ENCODE measurements at regions not wholly inside any gene's neighbourhood (a gene's known extent, or its start where the extent isn't known, plus 50 kb on each side); places are given as distances from the start of the nearest gene placed in this dataset.

DNA sequence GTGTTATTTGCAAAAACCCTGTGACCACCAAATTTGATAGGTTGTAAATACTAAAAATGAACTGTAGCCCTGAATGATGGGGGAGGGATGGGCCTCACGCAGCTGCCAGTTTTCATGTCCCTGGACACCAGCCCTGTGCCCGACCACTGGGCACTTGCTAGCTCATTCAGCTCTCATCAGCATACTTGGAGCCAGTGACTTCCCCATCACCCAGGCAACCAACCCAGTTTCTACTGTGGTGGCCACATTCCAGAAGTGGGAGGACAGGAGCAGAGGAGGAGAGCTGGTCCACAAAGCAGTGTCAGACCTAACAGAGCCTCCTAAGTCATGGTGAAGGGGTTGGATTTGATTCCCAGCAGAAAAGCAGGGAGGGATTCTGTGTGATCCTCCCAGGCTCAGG lies 128.2 kb downstream of the CPEB2 start:
- H3K36me3 ChIP-seq (ENCODE audit: insufficient read depth, low read length), result no peaks in the 10 kb centered on the region
- H3K79me2 ChIP-seq (ENCODE audit: insufficient read depth, low read length), result no peaks in the 10 kb centered on the region
- H3K4me1 ChIP-seq (ENCODE audit: insufficient read depth, low read length), result no peaks in the 10 kb centered on the region
- H3K4me3 ChIP-seq (ENCODE audit: insufficient read depth, low read length), result no peak overlapping the region
- H3K27ac ChIP-seq (ENCODE audit: low read depth, low read length), result no peak overlapping the region
- H4K20me1 ChIP-seq (ENCODE audit: insufficient read depth, low read length), result no peaks in the 10 kb centered on the region
- H3K9me3 ChIP-seq (ENCODE audit: low read depth, low read length), result no peaks in the 10 kb centered on the region
- H3K4me2 ChIP-seq (ENCODE audit: insufficient read depth, low read length), result no peak overlapping the region
- no peak overlapping the region for H2AFZ ChIP-seq (ENCODE audit: low read length)
- no peaks in the 10 kb centered on the region for H3K27me3 ChIP-seq (ENCODE audit: insufficient read depth, low read length)
- DNase-seq (ENCODE audit: insufficient read length, low spot score, missing footprints), result no peak
- no peak for TF ChIP-seq CTCF (IDR thresholded peaks at IDR 0.05; ENCODE audit: extremely low read depth, low read depth, low read length)

DNA sequence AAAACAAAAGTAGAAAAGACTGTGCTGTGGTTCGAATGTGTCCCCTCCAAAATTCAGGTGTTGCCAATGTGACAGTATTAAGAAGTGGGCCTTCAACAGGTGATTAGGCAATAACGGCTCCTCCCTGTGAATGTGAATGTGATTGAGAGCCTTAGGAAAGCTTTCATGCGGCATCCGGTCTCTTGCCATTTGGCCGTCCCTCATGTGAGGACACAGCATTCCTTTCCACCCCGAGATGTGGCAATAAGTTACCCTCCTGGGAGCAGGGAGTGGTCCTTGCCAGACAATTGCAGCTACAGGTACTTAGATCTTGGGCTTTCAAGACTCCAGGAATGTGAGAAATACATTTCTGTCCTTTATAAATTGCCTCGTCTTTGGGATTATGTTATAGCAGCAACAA lies 129.3 kb downstream of the CPEB2 start:
- H3K4me2 ChIP-seq (ENCODE audit: insufficient read depth, low read length), result no peak overlapping the region
- no peaks in the 10 kb centered on the region for H3K79me2 ChIP-seq (ENCODE audit: insufficient read depth, low read length)
- H4K20me1 ChIP-seq (ENCODE audit: insufficient read depth, low read length), result no peaks in the 10 kb centered on the region
- H3K36me3 ChIP-seq (ENCODE audit: insufficient read depth, low read length), result no peaks in the 10 kb centered on the region
- H3K4me3 ChIP-seq (ENCODE audit: insufficient read depth, low read length), result no peak overlapping the region
- no peaks in the 10 kb centered on the region for H3K9me3 ChIP-seq (ENCODE audit: low read depth, low read length)
- no peak for DNase-seq (ENCODE audit: insufficient read length, low spot score, missing footprints)
- no peak overlapping the region for H3K27ac ChIP-seq (ENCODE audit: low read depth, low read length)
- no peaks in the 10 kb centered on the region for H3K4me1 ChIP-seq (ENCODE audit: insufficient read depth, low read length)
- no peak for TF ChIP-seq CTCF (IDR thresholded peaks at IDR 0.05; ENCODE audit: extremely low read depth, low read depth, low read length)
- H3K27me3 ChIP-seq (ENCODE audit: insufficient read depth, low read length), result no peaks in the 10 kb centered on the region
- H2AFZ ChIP-seq (ENCODE audit: low read length), result no peak overlapping the region

DNA sequence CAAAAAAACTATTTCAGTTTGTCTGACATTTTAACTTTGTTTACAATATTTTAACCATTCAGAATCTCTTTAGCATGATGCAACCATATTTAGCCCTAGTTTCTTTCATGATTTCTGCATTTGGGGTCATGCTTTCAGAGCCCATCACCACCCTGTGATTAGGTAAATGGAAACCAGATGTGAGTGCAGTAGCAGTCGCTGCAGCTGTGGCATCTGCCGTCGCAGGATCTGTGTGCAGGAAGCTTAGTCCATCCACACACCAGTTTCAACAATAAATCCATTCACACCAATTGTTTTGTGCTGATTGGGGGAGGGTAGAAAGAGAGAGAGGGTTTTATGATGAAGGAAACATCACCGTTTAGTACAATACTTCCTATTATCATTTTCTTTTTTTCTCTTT lies 130.5 kb downstream of the CPEB2 start:
- Histone ChIP-seq H3K4me2 (ENCODE audit: insufficient read depth, low read length) (no peak overlapping the region), H4K20me1 (ENCODE audit: insufficient read depth, low read length) (no peaks in the 10 kb centered on the region), H3K36me3 (ENCODE audit: insufficient read depth, low read length) (no peaks in the 10 kb centered on the region), H3K79me2 (ENCODE audit: insufficient read depth, low read length) (no peaks in the 10 kb centered on the region), H3K4me3 (ENCODE audit: insufficient read depth, low read length) (no peak overlapping the region), H3K27me3 (ENCODE audit: insufficient read depth, low read length) (no peaks in the 10 kb centered on the region), H2AFZ (ENCODE audit: low read length) (peak overlapping the region; percentile 11), H3K27ac (ENCODE audit: low read depth, low read length) (no peak overlapping the region), H3K4me1 (ENCODE audit: insufficient read depth, low read length) (no peaks in the 10 kb centered on the region), H3K9me3 (ENCODE audit: low read depth, low read length) (no peaks in the 10 kb centered on the region)
- no peak for DNase-seq (ENCODE audit: insufficient read length, low spot score, missing footprints)
- TF ChIP-seq CTCF (IDR thresholded peaks at IDR 0.05; ENCODE audit: extremely low read depth, low read depth, low read length), result no peak

- Histone ChIP-seq H3K4me3 (ENCODE audit: insufficient read depth, low read length) (no peak overlapping the region), H3K4me2 (ENCODE audit: insufficient read depth, low read length) (no peak overlapping the region), H3K9me3 (ENCODE audit: low read depth, low read length) (no peaks in the 10 kb centered on the region), H2AFZ (ENCODE audit: low read length) (no peak overlapping the region), H3K27ac (ENCODE audit: low read depth, low read length) (no peak overlapping the region), H3K79me2 (ENCODE audit: insufficient read depth, low read length) (no peaks in the 10 kb centered on the region), H3K36me3 (ENCODE audit: insufficient read depth, low read length) (no peaks in the 10 kb centered on the region), H4K20me1 (ENCODE audit: insufficient read depth, low read length) (no peaks in the 10 kb centered on the region), H3K4me1 (ENCODE audit: insufficient read depth, low read length) (peaks cover 3% of the 10 kb centered on the region), H3K27me3 (ENCODE audit: insufficient read depth, low read length) (no peaks in the 10 kb centered on the region)
- TF ChIP-seq CTCF (IDR thresholded peaks at IDR 0.05; ENCODE audit: extremely low read depth, low read depth, low read length), result no peak
- no peak for DNase-seq (ENCODE audit: insufficient read length, low spot score, missing footprints)
Observed at GRCh38 chr4:15139599-15139998, 137.3 kb downstream of the CPEB2 start.
